Keratinocyte (primary cell): ENCODE measurements at regions not wholly inside any gene's neighbourhood (a gene's known extent, or its start where the extent isn't known, plus 50 kb on each side); places are given as distances from the start of the nearest gene placed in this dataset.

Experiments used
- DNase-seq: peaks from one replicate; pipeline ENCODE4 v3.0.0-alpha.2; 2011; ENCODE audit warnings: low read depth, missing footprints, low spot score
- FAIRE-seq: peaks from 2 replicates; lab custom pipeline; 2011; peaks lifted over from hg19 to GRCh38; lab: Jason Lieb, UNC
- H2AFZ ChIP-seq: 2 replicates; pipeline ENCODE4 v1.6.0; 2012; ENCODE audit warnings: low read length, control low read depth, inconsistent platforms; ENCODE audit not compliant: control insufficient read depth
- H3K27ac ChIP-seq: 2 replicates; pipeline ENCODE4 v1.5.1; 2011; ENCODE audit warnings: low read length; ENCODE audit not compliant: control insufficient read depth, insufficient read depth
- H3K27me3 ChIP-seq: 3 replicates; pipeline ENCODE4 v1.6.0; 2011; ENCODE audit warnings: low read length; ENCODE audit not compliant: control insufficient read depth, insufficient read depth; ENCODE audit errors: extremely low read depth
- H3K36me3 ChIP-seq, 2 experiments: 2 replicates in 1 of 2; 3 replicates in 1 of 2; pipeline ENCODE4 v1.5.1; 2011; ENCODE audit warnings: low read length in 2 of 2, mild to moderate bottlenecking in 1 of 2; ENCODE audit not compliant: control insufficient read depth in 2 of 2, insufficient read depth in 2 of 2; ENCODE audit errors: extremely low read depth in 1 of 2
- H3K4me1 ChIP-seq: 3 replicates; pipeline ENCODE4 v1.5.1; 2011; ENCODE audit warnings: low read length; ENCODE audit not compliant: control insufficient read depth, insufficient read depth; ENCODE audit errors: extremely low read depth
- H3K4me2 ChIP-seq: 3 replicates; pipeline ENCODE4 v1.6.0; 2011; ENCODE audit warnings: low read depth, low read length; ENCODE audit not compliant: control insufficient read depth, insufficient read depth; ENCODE audit errors: extremely low read depth
- H3K4me3 ChIP-seq, 3 experiments: fragments of 200-600 bp in 1 of 3; sonication (generic) in 1 of 3; 2 replicates in 2 of 3; 3 replicates in 1 of 3; pipeline ENCODE4 v1.5.1; 2011 to 2016; ENCODE audit warnings: low read length in 3 of 3, mild to moderate bottlenecking in 3 of 3, control low read depth in 2 of 3, inconsistent platforms in 1 of 3, low read depth in 1 of 3, mixed read lengths in 1 of 3, mixed run types in 1 of 3, moderate library complexity in 1 of 3; ENCODE audit not compliant: control insufficient read depth in 2 of 3, insufficient read depth in 2 of 3; ENCODE audit errors: extremely low read depth in 1 of 3
- H3K79me2 ChIP-seq: 2 replicates; pipeline ENCODE4 v1.6.0; 2012; ENCODE audit warnings: low read length; ENCODE audit not compliant: control insufficient read depth, insufficient read depth
- H3K9ac ChIP-seq: 3 replicates; pipeline ENCODE4 v1.6.0; 2011; ENCODE audit warnings: low read length; ENCODE audit not compliant: control insufficient read depth, insufficient read depth; ENCODE audit errors: extremely low read depth
- H3K9me1 ChIP-seq: 3 replicates; pipeline ENCODE4 v1.6.0; 2011; ENCODE audit warnings: low read length; ENCODE audit not compliant: control insufficient read depth, insufficient read depth; ENCODE audit errors: extremely low read depth
- H3K9me3 ChIP-seq: 2 replicates; pipeline ENCODE4 v1.5.1; 2012; ENCODE audit warnings: low read depth, low read length; ENCODE audit not compliant: control insufficient read depth
- H4K20me1 ChIP-seq: 3 replicates; pipeline ENCODE4 v1.6.0; 2011; ENCODE audit warnings: low read length; ENCODE audit not compliant: control insufficient read depth, insufficient read depth; ENCODE audit errors: extremely low read depth
- EZH2 ChIP-seq: IDR thresholded peaks from one replicate; pipeline ENCODE4 v1.6.1; 2012; ENCODE audit warnings: inconsistent platforms, mild to moderate bottlenecking, low read length, moderate library complexity
- dilution Hi-C: fragments of 300-500 bp; cut with MboI; formaldehyde crosslinking; loops from one replicate; pipeline ENCODE4 v1.7.0; 2020; ENCODE audit warnings: low sequenced_read_pairs; ENCODE audit not compliant: extremely low pct_ligation_motif_present
- TF ChIP-seq, protein P1 (sequence below), 3 experiments: IDR thresholded peaks in 1 of 3; conservative IDR thresholded peaks in 1 of 3; optimal IDR thresholded peaks in 1 of 3; 2 replicates in 2 of 3; 3 replicates in 1 of 3; pipeline versions ENCODE3 to v1.5.1; 2011; ENCODE audit warnings: low read length in 3 of 3, mild to moderate bottlenecking in 3 of 3, moderate library complexity in 2 of 3, control low read depth in 1 of 3, inconsistent platforms in 1 of 3; ENCODE audit not compliant: insufficient read depth in 2 of 3; ENCODE audit errors: extremely low read depth in 1 of 3

DNA sequence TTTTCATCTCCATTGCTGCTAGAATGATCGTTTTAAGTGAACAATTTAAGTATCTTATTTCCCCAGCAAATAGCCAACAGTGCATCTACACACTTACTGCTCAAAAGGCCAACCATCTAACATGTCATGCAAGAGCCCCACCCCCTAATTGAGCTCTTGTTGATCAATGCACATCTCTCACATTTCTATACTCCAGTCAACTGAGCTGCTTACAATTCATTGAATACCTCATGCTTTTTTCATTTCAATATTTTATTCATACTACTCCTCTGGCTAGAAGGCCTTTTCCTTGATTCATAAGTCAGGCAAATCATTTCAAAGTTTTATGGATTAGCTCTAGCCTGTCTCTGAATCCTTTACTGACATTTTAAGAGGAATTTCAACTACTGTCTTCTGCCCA, 79.0 kb upstream of the WDR17 start:
- no peaks in the 10 kb centered on the region for H3K9me3 ChIP-seq
- no peak overlapping the region for H3K27ac ChIP-seq
- no peaks in the 10 kb centered on the region for H3K9me1 ChIP-seq
- no peak overlapping the region for H3K4me2 ChIP-seq
- no peaks in the 10 kb centered on the region for H3K79me2 ChIP-seq
- DNase-seq (no peak), FAIRE-seq (no peak)
- no peak overlapping the region for H2AFZ ChIP-seq
- no peak overlapping the region for H3K9ac ChIP-seq
- H3K4me1 ChIP-seq = no peaks in the 10 kb centered on the region
- dilution Hi-C loops = no loop called here
- no peaks in the 10 kb centered on the region for H3K36me3 ChIP-seq
- no peaks in the 10 kb centered on the region for H3K27me3 ChIP-seq
- no peak for TF ChIP-seq EZH2
- TF ChIP-seq, protein P1, sequence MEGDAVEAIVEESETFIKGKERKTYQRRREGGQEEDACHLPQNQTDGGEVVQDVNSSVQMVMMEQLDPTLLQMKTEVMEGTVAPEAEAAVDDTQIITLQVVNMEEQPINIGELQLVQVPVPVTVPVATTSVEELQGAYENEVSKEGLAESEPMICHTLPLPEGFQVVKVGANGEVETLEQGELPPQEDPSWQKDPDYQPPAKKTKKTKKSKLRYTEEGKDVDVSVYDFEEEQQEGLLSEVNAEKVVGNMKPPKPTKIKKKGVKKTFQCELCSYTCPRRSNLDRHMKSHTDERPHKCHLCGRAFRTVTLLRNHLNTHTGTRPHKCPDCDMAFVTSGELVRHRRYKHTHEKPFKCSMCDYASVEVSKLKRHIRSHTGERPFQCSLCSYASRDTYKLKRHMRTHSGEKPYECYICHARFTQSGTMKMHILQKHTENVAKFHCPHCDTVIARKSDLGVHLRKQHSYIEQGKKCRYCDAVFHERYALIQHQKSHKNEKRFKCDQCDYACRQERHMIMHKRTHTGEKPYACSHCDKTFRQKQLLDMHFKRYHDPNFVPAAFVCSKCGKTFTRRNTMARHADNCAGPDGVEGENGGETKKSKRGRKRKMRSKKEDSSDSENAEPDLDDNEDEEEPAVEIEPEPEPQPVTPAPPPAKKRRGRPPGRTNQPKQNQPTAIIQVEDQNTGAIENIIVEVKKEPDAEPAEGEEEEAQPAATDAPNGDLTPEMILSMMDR (optimal IDR thresholded peaks at IDR 0.05 in 1 of 3, IDR thresholded peaks at IDR 0.05 in 1 of 3, conservative IDR thresholded peaks at IDR 0.05 in 1 of 3; ENCODE audit: extremely low read depth in 1 of 3, insufficient read depth in 2 of 3, low read length in 3 of 3) = no peak
- H4K20me1 ChIP-seq = no peaks in the 10 kb centered on the region
- H3K4me3 ChIP-seq = no peak overlapping the region

DNA sequence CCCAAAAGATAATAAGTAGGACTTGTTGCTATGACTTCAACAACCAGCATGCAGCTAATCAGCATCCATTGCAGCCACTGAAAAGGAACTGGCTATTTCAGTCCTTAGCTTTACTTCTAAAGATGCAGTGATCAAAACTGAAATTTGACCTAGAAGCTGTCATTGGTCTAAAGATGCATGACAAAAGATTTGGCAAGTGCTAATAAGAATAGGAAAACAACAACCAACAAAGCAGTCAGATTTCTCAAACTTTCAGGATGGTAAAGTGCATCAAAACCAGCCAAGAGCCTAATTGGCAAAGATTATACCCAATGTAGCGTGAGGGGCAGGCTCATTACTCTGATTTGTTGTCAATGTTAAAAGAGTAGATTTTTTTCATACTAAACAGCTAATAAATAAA, 77.1 kb upstream of the WDR17 start:
- H3K9ac ChIP-seq = no peak overlapping the region
- H4K20me1 ChIP-seq = no peaks in the 10 kb centered on the region
- H3K27ac ChIP-seq = no peak overlapping the region
- H3K36me3 ChIP-seq = no peaks in the 10 kb centered on the region
- no peak for TF ChIP-seq EZH2
- TF ChIP-seq, protein P1 (optimal IDR thresholded peaks at IDR 0.05 in 1 of 3, IDR thresholded peaks at IDR 0.05 in 1 of 3, conservative IDR thresholded peaks at IDR 0.05 in 1 of 3; ENCODE audit: extremely low read depth in 1 of 3, insufficient read depth in 2 of 3, low read length in 3 of 3) = no peak
- H3K79me2 ChIP-seq = no peaks in the 10 kb centered on the region
- no peak for DNase-seq
- no peaks in the 10 kb centered on the region for H3K9me1 ChIP-seq
- no peak overlapping the region for H3K4me3 ChIP-seq
- no peak overlapping the region for H3K4me2 ChIP-seq
- no peak overlapping the region for H2AFZ ChIP-seq
- no peaks in the 10 kb centered on the region for H3K4me1 ChIP-seq
- H3K9me3 ChIP-seq = no peaks in the 10 kb centered on the region
- H3K27me3 ChIP-seq = no peaks in the 10 kb centered on the region
- FAIRE-seq = no peak
- dilution Hi-C loops = no loop called here
